ENCODE measurements at regions not wholly inside any gene's neighbourhood (a gene's known extent, or its start where the extent isn't known, plus 50 kb on each side); places are given as distances from the start of the nearest gene placed in this dataset.

GRCh38 chr9:82680179-82680935 is 382.6 kb downstream of the RASEF start:
- POLR2A ChIA-PET = no interaction called here
- no peak overlapping the region for H2AFZ ChIP-seq (ENCODE audit: low read depth, low read length)
- H3K36me3 ChIP-seq (ENCODE audit: control insufficient read depth, insufficient read depth, low read length) = no peaks in the 10 kb centered on the region
- intact Hi-C loops (cut with micrococcal nuclease) = no loop called here
- H3K79me2 ChIP-seq (ENCODE audit: control insufficient read depth, insufficient read depth, low read length) = no peaks in the 10 kb centered on the region
- no peak overlapping the region for H3K27ac ChIP-seq (ENCODE audit: extremely low read depth, low read depth, low read length)
- no peaks in the 10 kb centered on the region for H3K27me3 ChIP-seq (ENCODE audit: control insufficient read depth in 2 of 2, insufficient read depth in 2 of 2, low read length in 2 of 2)
- H3K4me3 ChIP-seq = no peak overlapping the region
- no peaks in the 10 kb centered on the region for H3K4me1 ChIP-seq (replicated peaks in 1 of 2; ENCODE audit: control insufficient read depth in 2 of 2, insufficient read depth in 2 of 2, low read length in 2 of 2)
- WGBS (ENCODE audit: insufficient coverage, low coverage, missing lambda C conversion rate) = 4% methylated on average over 9 of the region's 13 CpGs
- no TSS peak for BruUV-seq (replicated peaks)
- H3K4me2 ChIP-seq (ENCODE audit: insufficient read depth, low read length) = no peak overlapping the region
- H3K9me3 ChIP-seq (replicated peaks; ENCODE audit: control insufficient read depth, insufficient read depth, low read depth, low read length) = no peaks in the 10 kb centered on the region
- no peak for ATAC-seq
- CTCF ChIA-PET (ENCODE audit: low intra/inter-chr PET ratio) = no interaction called here
- H4K20me1 ChIP-seq (replicated peaks; ENCODE audit: control insufficient read depth, insufficient read depth, low read length) = no peaks in the 10 kb centered on the region
- in situ Hi-C loops (cut with MboI) = no loop called here
- H3K9ac ChIP-seq (ENCODE audit: insufficient read depth in 1 of 2, low read depth in 2 of 2, low read length in 2 of 2) = no peak overlapping the region
- DNase-seq (ENCODE audit: extremely low read depth in 1 of 4, low spot score in 3 of 4) = no peak
- FAIRE-seq = no peak
- H3K9me1 ChIP-seq (ENCODE audit: control insufficient read depth, insufficient read depth, low read length) = no peaks in the 10 kb centered on the region
- no peak for TF ChIP-seq NR2F6 (CRISPR knock-in tag; IDR thresholded peaks at IDR 0.05)
- no peak for TF ChIP-seq PKNOX1 (IDR thresholded peaks at IDR 0.05)
- no peak for TF ChIP-seq KLF6 (CRISPR knock-in tag; IDR thresholded peaks at IDR 0.05; ENCODE audit: borderline replicate concordance)
- TF ChIP-seq NEUROD1 (IDR thresholded peaks at IDR 0.05; ENCODE audit: borderline replicate concordance, low read depth, low read length, partially characterized antibody) = no peak
- TF ChIP-seq E2F8 (IDR thresholded peaks at IDR 0.05; ENCODE audit: low read depth, partially characterized antibody) = no peak
- no peak for TF ChIP-seq STAG1 (CRISPR knock-in tag; IDR thresholded peaks at IDR 0.05; ENCODE audit: borderline replicate concordance)
- TF ChIP-seq LARP7 (IDR thresholded peaks at IDR 0.05) = no peak
- TF ChIP-seq ARID4B (CRISPR knock-in tag; IDR thresholded peaks at IDR 0.05) = no peak
- TF ChIP-seq ZNF79 (CRISPR knock-in tag; IDR thresholded peaks at IDR 0.05; ENCODE audit: low read depth) = no peak
- TF ChIP-seq TCF15 (CRISPR knock-in tag; IDR thresholded peaks at IDR 0.05) = no peak
- no peak for TF ChIP-seq ZNF699 (CRISPR knock-in tag; IDR thresholded peaks at IDR 0.05; ENCODE audit: insufficient replicate concordance)
- no peak for TF ChIP-seq IRF2 (CRISPR knock-in tag; IDR thresholded peaks at IDR 0.05)
- TF ChIP-seq SRSF9 (IDR thresholded peaks at IDR 0.05; ENCODE audit: borderline replicate concordance, low read depth, low read length) = no peak
- TF ChIP-seq ZNF143 (CRISPR knock-in tag; IDR thresholded peaks at IDR 0.05) = no peak

All from K562 (cell line).